ENCODE measurements at regions not wholly inside any gene's neighbourhood (a gene's known extent, or its start where the extent isn't known, plus 50 kb on each side); places are given as distances from the start of the nearest gene placed in this dataset.

DNA sequence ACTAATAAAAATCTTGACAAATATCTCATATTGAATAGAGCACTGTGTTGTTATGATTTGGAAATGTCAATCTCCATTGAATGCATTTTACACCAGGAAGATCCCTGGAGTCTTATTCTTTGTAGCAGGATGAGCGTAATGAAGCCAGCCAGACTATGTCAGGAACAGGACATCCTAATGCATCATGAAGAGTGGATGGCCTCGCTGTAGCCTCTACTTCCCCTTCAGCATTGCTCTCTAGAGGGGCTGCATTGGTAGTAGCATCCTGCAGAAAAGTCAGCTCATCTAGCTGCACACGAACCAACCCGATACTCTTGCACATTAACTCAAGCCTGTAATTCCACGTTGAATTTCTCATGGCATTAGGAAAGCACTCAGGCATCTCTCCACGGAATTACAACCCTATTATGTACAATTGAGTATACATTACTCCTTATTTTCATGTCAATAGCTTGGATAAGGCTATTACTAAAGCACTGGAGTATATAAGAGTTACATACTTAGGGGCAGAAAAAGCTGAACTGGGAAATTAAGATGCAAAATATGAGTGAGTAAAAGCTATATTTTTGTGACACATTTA is 76.1 kb downstream of the CMPK2 start:
- no peaks in the 10 kb centered on the region for H3F3A ChIP-seq (ENCODE audit: low read depth)
- H3K36me3 ChIP-seq, result no peaks in the 10 kb centered on the region
- Mint-ChIP-seq H3K4me1 (no peaks in the 10 kb centered on the region), H3K27ac (no peak overlapping the region), H3K9me3 (peaks cover 2% of the 10 kb centered on the region), H3K4me3 (no peak overlapping the region), H3K36me3 (no peaks in the 10 kb centered on the region), H3K27me3 (ENCODE audit: insufficient read depth, low read depth) (peaks cover 10% of the 10 kb centered on the region)
- H3K27ac ChIP-seq, result no peak overlapping the region
- TF ChIP-seq EZH2 (IDR thresholded peaks at IDR 0.05), result no peak
- TF ChIP-seq EZH2phosphoT487 (IDR thresholded peaks at IDR 0.05), result no peak
- no peak for TF ChIP-seq CTCF (IDR thresholded peaks at IDR 0.05)
- H3K9ac ChIP-seq, result no peak overlapping the region
- H3K9me3 ChIP-seq (ENCODE audit: low read depth), result no peaks in the 10 kb centered on the region
- no peaks in the 10 kb centered on the region for H3K4me1 ChIP-seq
- no peak for DNase-seq (ENCODE audit: low spot score)
- H3K79me2 ChIP-seq (ENCODE audit: low read depth), result no peaks in the 10 kb centered on the region
- H3K4me2 ChIP-seq, result no peak overlapping the region
- no peak overlapping the region for H3K4me3 ChIP-seq
- H3K27me3 ChIP-seq, result no peaks in the 10 kb centered on the region
- no peaks in the 10 kb centered on the region for H4K20me1 ChIP-seq (ENCODE audit: low read depth)
- no peak overlapping the region for H2AFZ ChIP-seq (replicated peaks)

DNA sequence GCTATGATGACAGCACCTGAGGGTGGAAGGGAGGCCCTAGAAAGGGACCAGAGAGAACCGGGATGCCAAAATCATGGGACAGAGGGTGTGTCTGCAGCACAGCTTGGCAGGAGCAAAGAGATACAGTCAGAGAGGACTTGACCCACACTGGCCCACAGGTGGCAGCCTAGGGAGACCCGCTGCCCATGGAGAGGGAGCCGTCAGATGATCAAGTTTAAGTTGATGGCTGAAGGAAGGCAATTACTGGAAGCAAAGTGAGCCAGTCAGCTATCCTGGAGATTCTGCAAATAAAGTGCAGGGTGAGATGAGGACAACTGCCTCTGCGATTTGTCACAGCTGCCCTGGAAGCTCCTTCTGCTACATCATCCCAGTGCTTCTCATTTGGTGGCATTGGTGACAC is 74.0 kb downstream of the CMPK2 start:
- no peaks in the 10 kb centered on the region for H3K36me3 ChIP-seq

GRCh38 chr2:6792883-6793282 is 72.8 kb downstream of the CMPK2 start:
- H4K20me1 ChIP-seq (ENCODE audit: low read depth), result no peaks in the 10 kb centered on the region
- no peaks in the 10 kb centered on the region for H3K36me3 ChIP-seq
- H3F3A ChIP-seq (ENCODE audit: low read depth), result no peaks in the 10 kb centered on the region
- no peaks in the 10 kb centered on the region for H3K4me1 ChIP-seq
- Mint-ChIP-seq H3K9me3 (no peaks in the 10 kb centered on the region), H3K36me3 (no peaks in the 10 kb centered on the region), H3K27me3 (ENCODE audit: insufficient read depth, low read depth) (peaks cover 12% of the 10 kb centered on the region), H3K4me1 (peaks cover 4% of the 10 kb centered on the region), H3K27ac (no peak overlapping the region), H3K4me3 (no peak overlapping the region)
- no peak overlapping the region for H3K9ac ChIP-seq
- H3K4me2 ChIP-seq, result no peak overlapping the region
- DNase-seq (ENCODE audit: low spot score), result no peak
- no peak for TF ChIP-seq CTCF (IDR thresholded peaks at IDR 0.05)
- no peak for TF ChIP-seq EZH2phosphoT487 (IDR thresholded peaks at IDR 0.05)
- TF ChIP-seq EZH2 (IDR thresholded peaks at IDR 0.05), result no peak
- no peak overlapping the region for H3K4me3 ChIP-seq
- H3K27me3 ChIP-seq, result no peaks in the 10 kb centered on the region
- no peak overlapping the region for H2AFZ ChIP-seq (replicated peaks)
- no peak overlapping the region for H3K27ac ChIP-seq
- H3K79me2 ChIP-seq (ENCODE audit: low read depth), result no peaks in the 10 kb centered on the region
- no peaks in the 10 kb centered on the region for H3K9me3 ChIP-seq (ENCODE audit: low read depth)

More for the DNA sequence above, 74.0 kb downstream of the CMPK2 start:
- no peak overlapping the region for H3K9ac ChIP-seq
- no peaks in the 10 kb centered on the region for H3F3A ChIP-seq (ENCODE audit: low read depth)
- peaks cover 9% of the 10 kb centered on the region for H3K27me3 Mint-ChIP-seq (ENCODE audit: insufficient read depth, low read depth)
- DNase-seq (ENCODE audit: low spot score), result no peak
- no peak overlapping the region for H3K27ac ChIP-seq
- H3K4me3 Mint-ChIP-seq, result no peak overlapping the region
- no peaks in the 10 kb centered on the region for H3K9me3 ChIP-seq (ENCODE audit: low read depth)
- TF ChIP-seq CTCF (IDR thresholded peaks at IDR 0.05) (peak; percentile 25), EZH2phosphoT487 (IDR thresholded peaks at IDR 0.05) (no peak), EZH2 (IDR thresholded peaks at IDR 0.05) (no peak)
- no peaks in the 10 kb centered on the region for H3K27me3 ChIP-seq
- H4K20me1 ChIP-seq (ENCODE audit: low read depth), result no peaks in the 10 kb centered on the region
- no peak overlapping the region for H3K4me3 ChIP-seq
- no peak overlapping the region for H3K4me2 ChIP-seq
- no peaks in the 10 kb centered on the region for H3K79me2 ChIP-seq (ENCODE audit: low read depth)
- no peak overlapping the region for H3K27ac Mint-ChIP-seq
- H3K4me1 Mint-ChIP-seq, result peaks cover 4% of the 10 kb centered on the region
- no peaks in the 10 kb centered on the region for H3K4me1 ChIP-seq
- H3K9me3 Mint-ChIP-seq, result no peaks in the 10 kb centered on the region
- H3K36me3 Mint-ChIP-seq, result no peaks in the 10 kb centered on the region
- H2AFZ ChIP-seq (replicated peaks), result no peak overlapping the region

Data from neural progenitor cell (in vitro differentiated cells).